ENCODE measurements at regions not wholly inside any gene's neighbourhood (a gene's known extent, or its start where the extent isn't known, plus 50 kb on each side); places are given as distances from the start of the nearest gene placed in this dataset.
"Not testable (repeated sequence)": the region's sequence is repeated elsewhere in the genome, so short reads cannot be mapped to it uniquely, and the experiment has no call there.

GRCh38 chr7:4496911-4497310, 185.2 kb upstream of the FOXK1 start:
- DNase-seq; ATAC-seq (ENCODE audit: poor library complexity); intact Hi-C loops (cut with DNase I): not testable (repeated sequence)

- DNase-seq = no peak
- no peak for ATAC-seq (ENCODE audit: poor library complexity)
- intact Hi-C loops (cut with DNase I) = no loop called here
Measured at GRCh38 chr7:4500812-4501211, 181.3 kb upstream of the FOXK1 start.

GRCh38 chr7:4507886-4508285, 174.2 kb upstream of the FOXK1 start:
- DNase-seq; ATAC-seq (ENCODE audit: poor library complexity); intact Hi-C loops (cut with DNase I): not testable (repeated sequence)

GRCh38 chr7:4513450-4513849, 168.6 kb upstream of the FOXK1 start:
- DNase-seq = no peak
- ATAC-seq (ENCODE audit: poor library complexity) = no peak
- intact Hi-C loops (cut with DNase I) = no loop called here

- ATAC-seq (ENCODE audit: poor library complexity) (no peak), DNase-seq (no peak)
- intact Hi-C loops (cut with DNase I) = no loop called here
Measured at GRCh38 chr7:4519819-4520520, 162.1 kb upstream of the FOXK1 start.

- DNase-seq (no peak), ATAC-seq (ENCODE audit: poor library complexity) (no peak)
- intact Hi-C loops (cut with DNase I) = no loop called here
Measured at GRCh38 chr7:4523219-4523618, 158.9 kb upstream of the FOXK1 start.

- no peak for DNase-seq
- intact Hi-C loops (cut with DNase I) = no loop called here
- ATAC-seq (ENCODE audit: poor library complexity) = no peak
Measured at GRCh38 chr7:4523873-4524272, 158.2 kb upstream of the FOXK1 start.

- intact Hi-C loops (cut with DNase I) = no loop called here
- DNase-seq (no peak), ATAC-seq (ENCODE audit: poor library complexity) (no peak)
Measured at GRCh38 chr7:4525884-4526283, 156.2 kb upstream of the FOXK1 start.

GRCh38 chr7:4527988-4528636, 154.0 kb upstream of the FOXK1 start:
- DNase-seq = no peak
- ATAC-seq (ENCODE audit: poor library complexity) = no peak

GRCh38 chr7:4531236-4531635, 150.9 kb upstream of the FOXK1 start:
- ATAC-seq (ENCODE audit: poor library complexity) (no peak), DNase-seq (no peak)
- intact Hi-C loops (cut with DNase I) = no loop called here

More at GRCh38 chr7:4527988-4528636, 154.0 kb upstream of the FOXK1 start:
- intact Hi-C loops (cut with DNase I) = no loop called here

- ATAC-seq (ENCODE audit: poor library complexity); DNase-seq; intact Hi-C loops (cut with DNase I): not testable (repeated sequence)
Measured at GRCh38 chr7:4533339-4533738, 148.8 kb upstream of the FOXK1 start.

GRCh38 chr7:4549681-4550080, 132.4 kb upstream of the FOXK1 start:
- intact Hi-C loops (cut with DNase I) = no loop called here
- peak; percentile 96 for ATAC-seq (ENCODE audit: poor library complexity)
- DNase-seq = peak; percentile 73

- no peak for DNase-seq
- intact Hi-C loops (cut with DNase I) = no loop called here
- peak; percentile 70 for ATAC-seq (ENCODE audit: poor library complexity)
Measured at GRCh38 chr7:4550117-4550516, 132.0 kb upstream of the FOXK1 start.

GRCh38 chr7:4552985-4553384, 129.1 kb upstream of the FOXK1 start:
- DNase-seq = no peak
- intact Hi-C loops (cut with DNase I) = no loop called here
- ATAC-seq (ENCODE audit: poor library complexity) = no peak

- ATAC-seq (ENCODE audit: poor library complexity) (no peak), DNase-seq (no peak)
- intact Hi-C loops (cut with DNase I) = no loop called here
Measured at GRCh38 chr7:4556868-4557793, 125.0 kb upstream of the FOXK1 start.

- DNase-seq = no peak
- no peak for ATAC-seq (ENCODE audit: poor library complexity)
- intact Hi-C loops (cut with DNase I) = no loop called here
Measured at GRCh38 chr7:4561795-4562194, 120.3 kb upstream of the FOXK1 start.

- DNase-seq = no peak
- intact Hi-C loops (cut with DNase I) = no loop called here
Measured at GRCh38 chr7:4566714-4567113, 115.4 kb upstream of the FOXK1 start.

GRCh38 chr7:4574851-4575250, 107.2 kb upstream of the FOXK1 start:
- intact Hi-C loops (cut with DNase I) = no loop called here
- ATAC-seq (ENCODE audit: poor library complexity) (no peak), DNase-seq (no peak)

More at GRCh38 chr7:4566714-4567113, 115.4 kb upstream of the FOXK1 start:
- no peak for ATAC-seq (ENCODE audit: poor library complexity)

GRCh38 chr7:4575254-4575653, 106.8 kb upstream of the FOXK1 start:
- no peak for DNase-seq
- no peak for ATAC-seq (ENCODE audit: poor library complexity)
- intact Hi-C loops (cut with DNase I) = no loop called here
